ENCODE measurements at regions not wholly inside any gene's neighbourhood (a gene's known extent, or its start where the extent isn't known, plus 50 kb on each side); places are given as distances from the start of the nearest gene placed in this dataset.

DNA sequence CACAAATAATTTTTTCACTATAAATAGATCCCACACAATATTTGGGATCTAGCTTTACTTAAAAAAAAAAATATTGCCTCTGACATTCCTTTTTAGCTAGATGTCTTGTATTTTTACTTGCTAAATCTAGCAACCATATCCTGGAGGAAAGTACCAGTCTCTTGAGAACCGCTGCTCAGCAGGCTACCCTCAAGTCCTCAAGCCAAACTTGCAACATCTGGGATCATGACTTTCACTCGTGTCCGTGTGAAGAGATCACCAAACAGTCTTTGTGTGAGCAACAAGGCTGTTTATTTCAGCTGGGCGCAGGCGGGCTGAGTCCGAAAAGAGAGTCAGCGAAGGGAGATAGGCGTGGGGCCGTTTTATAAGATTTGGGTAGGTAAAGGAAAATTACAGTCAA is 180.3 kb upstream of the FER start:
- TF ChIP-seq, protein P1, sequence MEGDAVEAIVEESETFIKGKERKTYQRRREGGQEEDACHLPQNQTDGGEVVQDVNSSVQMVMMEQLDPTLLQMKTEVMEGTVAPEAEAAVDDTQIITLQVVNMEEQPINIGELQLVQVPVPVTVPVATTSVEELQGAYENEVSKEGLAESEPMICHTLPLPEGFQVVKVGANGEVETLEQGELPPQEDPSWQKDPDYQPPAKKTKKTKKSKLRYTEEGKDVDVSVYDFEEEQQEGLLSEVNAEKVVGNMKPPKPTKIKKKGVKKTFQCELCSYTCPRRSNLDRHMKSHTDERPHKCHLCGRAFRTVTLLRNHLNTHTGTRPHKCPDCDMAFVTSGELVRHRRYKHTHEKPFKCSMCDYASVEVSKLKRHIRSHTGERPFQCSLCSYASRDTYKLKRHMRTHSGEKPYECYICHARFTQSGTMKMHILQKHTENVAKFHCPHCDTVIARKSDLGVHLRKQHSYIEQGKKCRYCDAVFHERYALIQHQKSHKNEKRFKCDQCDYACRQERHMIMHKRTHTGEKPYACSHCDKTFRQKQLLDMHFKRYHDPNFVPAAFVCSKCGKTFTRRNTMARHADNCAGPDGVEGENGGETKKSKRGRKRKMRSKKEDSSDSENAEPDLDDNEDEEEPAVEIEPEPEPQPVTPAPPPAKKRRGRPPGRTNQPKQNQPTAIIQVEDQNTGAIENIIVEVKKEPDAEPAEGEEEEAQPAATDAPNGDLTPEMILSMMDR (IDR thresholded peaks at IDR 0.05) = no peak
- no peak for TF ChIP-seq POLR2AphosphoS5 (IDR thresholded peaks at IDR 0.05)
